HepG2 (cell line): ENCODE measurements at regions not wholly inside any gene's neighbourhood (a gene's known extent, or its start where the extent isn't known, plus 50 kb on each side); places are given as distances from the start of the nearest gene placed in this dataset.

Experiments
- CEBPB ChIP-seq: IDR thresholded peaks from 2 replicates; pipeline ENCODE4 v1.6.1; 2011; ENCODE audit warnings: low read depth, low read length, improper control_type of control experiment, borderline replicate concordance
- NR1H2 ChIP-seq: sonication (generic); formaldehyde crosslinking; IDR thresholded peaks from 2 replicates; pipeline ENCODE4 v1.8.1; 2022; ENCODE audit warnings: low read depth, missing genetic modification reagents, borderline replicate concordance
- POLR2AphosphoS5 ChIP-seq: IDR thresholded peaks from 2 replicates; pipeline ENCODE4 v1.6.1; 2012; ENCODE audit warnings: low read depth, low read length
- ZNF124 ChIP-seq: sonication (generic); formaldehyde crosslinking; IDR thresholded peaks from 2 replicates; pipeline ENCODE4 v1.4.0; 2020; ENCODE audit warnings: missing genetic modification reagents
- ZNF30 ChIP-seq: sonication (generic); formaldehyde crosslinking; IDR thresholded peaks from 2 replicates; pipeline ENCODE4 v1.5.0; 2020; ENCODE audit warnings: mild to moderate bottlenecking, missing genetic modification reagents
- ZNF589 ChIP-seq: sonication (generic); formaldehyde crosslinking; conservative IDR thresholded peaks from 2 replicates; pipeline ENCODE4 v1.8.0; 2022; ENCODE audit warnings: mild to moderate bottlenecking, moderate library complexity, missing genetic modification reagents

- no peak for TF ChIP-seq ZNF589 (CRISPR knock-in tag)
- no peak for TF ChIP-seq CEBPB
- TF ChIP-seq POLR2AphosphoS5: no peak
- TF ChIP-seq NR1H2 (CRISPR knock-in tag): no peak
- TF ChIP-seq ZNF124 (CRISPR knock-in tag): no peak
- TF ChIP-seq ZNF30 (CRISPR knock-in tag): no peak
Observed at GRCh38 chr5:159713773-159714172, 202.5 kb upstream of the ADRA1B start.
